Sigmoid colon (tissue), 4 donors: ENCODE measurements at regions not wholly inside any gene's neighbourhood (a gene's known extent, or its start where the extent isn't known, plus 50 kb on each side); places are given as distances from the start of the nearest gene placed in this dataset.
"Not testable (repeated sequence)": the region's sequence is repeated elsewhere in the genome, so short reads cannot be mapped to it uniquely, and the experiment has no call there.

Experiments used
- POLR2A ChIP-seq, 2 donors: fragments of 450-650 bp; IDR thresholded peaks; one replicate each; pipeline ENCODE4 v1.6.1; 2016; ENCODE audit warnings: antibody characterized with exemption in 2 of 2, mild to moderate bottlenecking in 2 of 2, moderate library complexity in 2 of 2
- POLR2AphosphoS5 ChIP-seq, 4 donors: sonication (generic); formaldehyde crosslinking; IDR thresholded peaks; one replicate each; pipeline ENCODE4 v1.6.1; 2017; ENCODE audit warnings: antibody characterized with exemption in 4 of 4
- TF ChIP-seq, protein P1 (sequence below), 4 experiments: fragments of 450-650 bp in 3 of 4; fragments of 200-600 bp in 1 of 4; IDR thresholded peaks; one replicate each; pipeline ENCODE4 v1.5.1; 2016 to 2019; ENCODE audit warnings: antibody characterized with exemption in 4 of 4, mild to moderate bottlenecking in 3 of 4, moderate library complexity in 2 of 4

DNA sequence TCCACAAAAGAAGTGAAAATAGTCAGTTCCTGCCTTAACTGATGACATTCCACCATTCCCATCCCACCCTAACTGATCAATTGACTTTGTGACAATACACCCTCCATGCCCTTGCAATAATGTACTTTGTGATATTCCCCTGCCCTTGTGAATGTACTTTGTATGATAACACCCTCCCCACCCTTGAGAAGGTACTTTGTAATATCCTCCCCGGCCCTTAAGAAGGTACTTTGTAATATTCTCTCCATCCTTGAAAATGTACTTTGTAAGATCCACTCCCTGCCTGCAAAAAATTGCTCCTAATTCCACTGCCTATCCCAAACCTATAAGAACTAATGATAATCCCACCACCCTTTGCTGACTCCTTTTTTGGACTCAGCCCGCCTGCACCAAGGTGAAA is 771.3 kb downstream of the TENT5A start:
- TF ChIP-seq, protein P1, sequence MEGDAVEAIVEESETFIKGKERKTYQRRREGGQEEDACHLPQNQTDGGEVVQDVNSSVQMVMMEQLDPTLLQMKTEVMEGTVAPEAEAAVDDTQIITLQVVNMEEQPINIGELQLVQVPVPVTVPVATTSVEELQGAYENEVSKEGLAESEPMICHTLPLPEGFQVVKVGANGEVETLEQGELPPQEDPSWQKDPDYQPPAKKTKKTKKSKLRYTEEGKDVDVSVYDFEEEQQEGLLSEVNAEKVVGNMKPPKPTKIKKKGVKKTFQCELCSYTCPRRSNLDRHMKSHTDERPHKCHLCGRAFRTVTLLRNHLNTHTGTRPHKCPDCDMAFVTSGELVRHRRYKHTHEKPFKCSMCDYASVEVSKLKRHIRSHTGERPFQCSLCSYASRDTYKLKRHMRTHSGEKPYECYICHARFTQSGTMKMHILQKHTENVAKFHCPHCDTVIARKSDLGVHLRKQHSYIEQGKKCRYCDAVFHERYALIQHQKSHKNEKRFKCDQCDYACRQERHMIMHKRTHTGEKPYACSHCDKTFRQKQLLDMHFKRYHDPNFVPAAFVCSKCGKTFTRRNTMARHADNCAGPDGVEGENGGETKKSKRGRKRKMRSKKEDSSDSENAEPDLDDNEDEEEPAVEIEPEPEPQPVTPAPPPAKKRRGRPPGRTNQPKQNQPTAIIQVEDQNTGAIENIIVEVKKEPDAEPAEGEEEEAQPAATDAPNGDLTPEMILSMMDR (IDR thresholded peaks at IDR 0.05) = not testable (repeated sequence)
- not testable (repeated sequence) for TF ChIP-seq POLR2AphosphoS5, POLR2A (IDR thresholded peaks at IDR 0.05)
